NOMO-1 (cell line): ENCODE measurements at regions not wholly inside any gene's neighbourhood (a gene's known extent, or its start where the extent isn't known, plus 50 kb on each side); places are given as distances from the start of the nearest gene placed in this dataset.

Experiments
- DNase-seq, 2 experiments: peaks; one replicate each; lab custom pipeline; 2025; ENCODE audit not compliant: unreplicated experiment in 2 of 2; lab: John Stamatoyannopoulos, UW

DNA sequence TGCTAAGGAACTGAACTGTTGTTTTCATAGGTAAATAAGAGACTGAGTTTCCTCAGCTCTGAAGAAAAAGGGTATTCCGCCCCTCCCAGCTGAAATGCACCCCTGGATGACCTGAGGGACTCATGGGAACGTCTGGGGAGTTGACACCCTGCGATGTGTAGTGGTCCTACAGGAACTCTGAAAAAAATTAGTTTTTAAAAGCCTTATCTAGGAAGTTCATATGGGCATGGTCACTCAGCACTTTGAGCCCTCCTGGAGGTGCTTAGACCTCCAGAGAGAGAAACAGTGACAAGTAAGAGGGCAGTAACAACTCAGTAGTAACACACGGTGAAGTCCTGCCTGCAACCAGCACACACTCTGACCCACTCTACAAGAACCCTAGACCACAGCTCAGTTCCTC is 91.2 kb upstream of the CNOT2 start:
- no peak for DNase-seq

GRCh38 chr12:70154087-70154638 is 89.1 kb upstream of the CNOT2 start:
- DNase-seq: no peak

GRCh38 chr12:70154960-70155589 is 88.2 kb upstream of the CNOT2 start:
- DNase-seq: no peak

- DNase-seq: no peak
These were observed 86.1 kb upstream of the CNOT2 start for GRCh38 chr12:70157099-70157498.

GRCh38 chr12:70165450-70165849 is 77.8 kb upstream of the CNOT2 start:
- DNase-seq: peak; percentile 1 to 9

GRCh38 chr12:70176290-70176689 is 66.9 kb upstream of the CNOT2 start:
- no peak for DNase-seq

DNA sequence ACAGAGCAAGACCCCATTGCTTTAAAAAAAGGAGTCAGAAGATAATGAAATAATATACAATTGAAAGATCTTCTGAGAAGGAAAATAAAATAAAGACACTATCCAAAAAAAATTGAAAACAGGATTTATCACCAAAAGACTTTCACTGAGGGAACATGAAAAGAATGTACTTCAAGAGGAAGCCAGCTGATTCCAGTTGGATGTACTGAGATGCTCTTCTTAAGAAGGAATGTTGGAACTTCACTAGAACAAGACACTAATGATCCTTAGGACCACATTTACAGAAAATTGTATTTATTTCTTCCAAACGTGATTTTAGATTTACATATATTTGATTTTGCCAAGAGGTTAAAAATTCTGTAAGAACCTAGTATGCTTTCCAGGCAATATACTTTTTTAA is 65.6 kb upstream of the CNOT2 start:
- DNase-seq: no peak

DNA sequence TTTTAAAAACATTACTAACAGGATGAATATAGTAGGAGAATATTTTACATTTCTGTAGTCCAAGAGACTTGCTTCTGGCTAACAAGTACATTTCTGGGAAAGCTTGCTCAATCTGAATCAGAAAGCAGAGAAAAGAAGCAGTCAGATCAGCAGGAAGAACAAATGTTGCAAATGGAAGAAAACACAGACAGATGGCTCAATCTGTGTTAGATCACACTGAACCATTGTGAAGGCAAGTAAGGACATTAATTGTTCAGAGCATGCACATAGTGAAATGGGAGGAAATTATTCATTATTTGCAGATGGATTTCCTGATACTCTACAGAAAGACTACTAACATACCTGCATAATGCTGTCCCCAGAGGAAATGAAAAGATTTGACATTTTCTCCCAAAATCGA is 65.2 kb upstream of the CNOT2 start:
- DNase-seq: no peak

GRCh38 chr12:70180130-70180529 is 63.1 kb upstream of the CNOT2 start:
- DNase-seq: no peak

DNA sequence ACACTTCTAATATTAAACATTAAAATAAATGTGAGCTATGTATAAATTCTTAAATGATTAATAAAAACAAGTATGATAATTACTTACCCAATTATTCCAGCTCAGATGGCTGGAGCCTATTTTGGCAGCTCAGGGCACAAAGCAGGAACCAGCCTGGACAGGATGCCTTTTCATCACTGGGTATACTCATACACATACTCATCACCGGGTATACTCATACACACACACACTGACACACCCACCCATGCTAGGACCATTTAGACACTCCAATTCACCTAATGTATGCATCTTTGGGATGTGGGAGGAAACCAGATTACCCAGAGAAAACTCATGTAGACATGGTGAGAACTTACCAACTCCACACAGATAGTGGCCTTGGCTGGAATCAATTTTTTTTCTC is 57.9 kb upstream of the CNOT2 start:
- no peak for DNase-seq

DNA sequence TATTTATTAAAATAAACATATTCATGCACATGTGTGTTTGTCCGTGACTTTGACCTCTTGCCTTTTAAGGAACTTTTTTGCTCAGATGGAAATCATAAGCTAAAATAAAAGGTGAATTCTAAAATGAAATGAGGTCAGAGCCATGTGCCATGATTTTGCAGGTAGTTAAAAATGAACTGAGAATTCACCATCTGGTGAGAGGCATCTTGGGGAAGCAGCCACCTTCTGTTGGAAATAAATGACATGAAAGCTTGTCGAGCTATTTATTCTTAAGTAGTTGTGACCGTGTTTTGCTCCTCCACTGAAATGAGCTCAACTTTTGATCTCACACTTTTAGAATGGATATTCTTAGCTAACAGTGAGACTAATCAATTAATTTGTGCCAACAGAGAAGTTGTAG is 56.8 kb upstream of the CNOT2 start:
- DNase-seq: no peak

GRCh38 chr12:70190262-70191010 is 52.8 kb upstream of the CNOT2 start:
- DNase-seq: no peak
